PC-9 (cell line): ENCODE measurements at regions not wholly inside any gene's neighbourhood (a gene's known extent, or its start where the extent isn't known, plus 50 kb on each side); places are given as distances from the start of the nearest gene placed in this dataset.

Source experiments
- CTCF ChIP-seq: fragments of 200-600 bp; sonication (generic); conservative IDR thresholded peaks from 2 replicates; pipeline ENCODE4 v1.6.1; 2017; ENCODE audit warnings: mixed run types, antibody characterized with exemption, mild to moderate bottlenecking, moderate library complexity
- EZH2 ChIP-seq: fragments of 200-600 bp; sonication (generic); IDR thresholded peaks from 2 replicates; pipeline ENCODE4 v1.8.0; 2017; ENCODE audit warnings: antibody characterized with exemption, low read depth

GRCh38 chr11:80538040-80538439 lies 1097.2 kb upstream of the TENM4 start:
- TF ChIP-seq CTCF = no peak
- no peak for TF ChIP-seq EZH2
